H9 (cell line): ENCODE measurements at regions not wholly inside any gene's neighbourhood (a gene's known extent, or its start where the extent isn't known, plus 50 kb on each side); places are given as distances from the start of the nearest gene placed in this dataset.

Source experiments
- DNase-seq: peaks from one replicate; pipeline ENCODE4 v3.0.0-alpha.2; 2017
- H2AFZ ChIP-seq: one replicate; pipeline ENCODE4 v1.6.1; 2013; ENCODE audit warnings: mild to moderate bottlenecking, low read length, control low read depth, moderate library complexity
- H2AK5ac ChIP-seq: 2 replicates; pipeline ENCODE4 v1.6.1; 2013; ENCODE audit warnings: low read length, control low read depth, mixed read lengths; ENCODE audit not compliant: insufficient read length
- H2BK120ac ChIP-seq: one replicate; pipeline ENCODE4 v1.6.1; 2013; ENCODE audit warnings: low read depth, mild to moderate bottlenecking, low read length, control low read depth, inconsistent platforms; ENCODE audit not compliant: poor library complexity, severe bottlenecking
- H2BK12ac ChIP-seq: 2 replicates; pipeline ENCODE4 v1.6.1; 2013; ENCODE audit warnings: low read length, control low read depth, mixed read lengths, low read depth; ENCODE audit not compliant: insufficient read length
- H2BK15ac ChIP-seq: 2 replicates; pipeline ENCODE4 v1.6.1; 2013; ENCODE audit warnings: low read depth, low read length, control low read depth
- H2BK20ac ChIP-seq: one replicate; pipeline ENCODE4 v1.6.1; 2013; ENCODE audit warnings: low read depth, mild to moderate bottlenecking, low read length, control low read depth, inconsistent platforms; ENCODE audit not compliant: poor library complexity, severe bottlenecking
- H2BK5ac ChIP-seq: 2 replicates; pipeline ENCODE4 v1.6.1; 2013; ENCODE audit warnings: low read length, control low read depth, mixed read lengths; ENCODE audit not compliant: insufficient read length
- H3K14ac ChIP-seq: 2 replicates; pipeline ENCODE4 v1.6.1; 2013; ENCODE audit warnings: low read length, control low read depth; ENCODE audit not compliant: insufficient read depth
- H3K18ac ChIP-seq: 2 replicates; pipeline ENCODE4 v1.6.1; 2013; ENCODE audit warnings: low read depth, mild to moderate bottlenecking, mixed read lengths, low read length, control low read depth; ENCODE audit not compliant: insufficient read length
- H3K23ac ChIP-seq: 2 replicates; pipeline ENCODE4 v1.6.1; 2013; ENCODE audit warnings: low read length, control low read depth, mixed read lengths, low read depth; ENCODE audit not compliant: insufficient read length
- H3K23me2 ChIP-seq: 2 replicates; pipeline ENCODE4 v1.6.1; 2013; ENCODE audit warnings: low read depth, mild to moderate bottlenecking, mixed read lengths, low read length, control low read depth; ENCODE audit not compliant: insufficient read length, poor library complexity, severe bottlenecking
- H3K27ac ChIP-seq: 2 replicates; pipeline ENCODE4 v1.5.1; 2013; ENCODE audit warnings: low read length, control low read depth, mixed read lengths, low read depth; ENCODE audit not compliant: insufficient read length
- H3K27me3 ChIP-seq: 2 replicates; pipeline ENCODE4 v1.6.1; 2013; ENCODE audit warnings: low read length, control low read depth, inconsistent platforms; ENCODE audit not compliant: insufficient read depth
- H3K4ac ChIP-seq: 2 replicates; pipeline ENCODE4 v1.6.1; 2013; ENCODE audit warnings: low read depth, mild to moderate bottlenecking, control low read depth, inconsistent platforms, low read length, moderate library complexity
- H3K4me1 ChIP-seq: 2 replicates; pipeline ENCODE4 v1.6.1; 2013; ENCODE audit warnings: low read length, control low read depth, inconsistent platforms; ENCODE audit not compliant: insufficient read depth
- H3K4me2 ChIP-seq: 2 replicates; pipeline ENCODE4 v1.6.1; 2013; ENCODE audit warnings: low read length, control low read depth, mixed read lengths; ENCODE audit not compliant: insufficient read length, insufficient read depth
- H3K56ac ChIP-seq: 2 replicates; pipeline ENCODE4 v1.6.1; 2013; ENCODE audit warnings: low read depth, mild to moderate bottlenecking, mixed read lengths, low read length, control low read depth; ENCODE audit not compliant: insufficient read length
- H3K79me1 ChIP-seq: 2 replicates; pipeline ENCODE4 v1.6.1; 2013; ENCODE audit warnings: low read depth, mild to moderate bottlenecking, moderate library complexity, low read length, control low read depth, inconsistent platforms; ENCODE audit not compliant: insufficient read depth, poor library complexity, severe bottlenecking
- H3K79me2 ChIP-seq: 2 replicates; pipeline ENCODE4 v1.6.1; 2013; ENCODE audit warnings: low read length, control low read depth, inconsistent platforms; ENCODE audit not compliant: insufficient read depth
- H3K9ac ChIP-seq: 2 replicates; pipeline ENCODE4 v1.6.1; 2013; ENCODE audit warnings: low read length, control low read depth, mixed read lengths; ENCODE audit not compliant: insufficient read length; ENCODE audit errors: extremely low read depth
- H3K9me3 ChIP-seq: one replicate; pipeline ENCODE4 v1.6.1; 2013; ENCODE audit warnings: low read depth, low read length, inconsistent platforms; ENCODE audit not compliant: control insufficient read depth
- H3T11ph ChIP-seq: one replicate; pipeline ENCODE4 v1.6.1; 2013; ENCODE audit warnings: mild to moderate bottlenecking, low read length, control low read depth, inconsistent platforms
- H4K20me1 ChIP-seq: one replicate; pipeline ENCODE4 v1.6.1; 2013; ENCODE audit not compliant: control insufficient read depth, insufficient read length, insufficient read depth
- H4K5ac ChIP-seq: 2 replicates; pipeline ENCODE4 v1.6.1; 2013; ENCODE audit warnings: low read depth, mild to moderate bottlenecking, mixed read lengths, low read length, control low read depth; ENCODE audit not compliant: insufficient read length
- H4K8ac ChIP-seq: replicated peaks from 2 replicates; pipeline ENCODE4 v1.6.1; 2013; ENCODE audit warnings: low read length, control low read depth, mixed read lengths, low read depth; ENCODE audit not compliant: insufficient read length
- H4K91ac ChIP-seq: 2 replicates; pipeline ENCODE4 v1.6.1; 2013; ENCODE audit warnings: low read depth, mild to moderate bottlenecking, moderate library complexity, mixed read lengths, low read length, control low read depth; ENCODE audit not compliant: insufficient read length
- H3K27ac Mint-ChIP-seq, 3 experiments: 2 replicates in 2 of 3; 3 replicates in 1 of 3; pipeline ENCODE4 v1.8.0; 2020 to 2021; ENCODE audit warnings: mixed read lengths in 3 of 3, mild to moderate bottlenecking in 1 of 3, moderate library complexity in 1 of 3
- H3K27me3 Mint-ChIP-seq: 2 replicates; pipeline ENCODE4 v1.8.0; 2021; ENCODE audit warnings: low read depth, mild to moderate bottlenecking, moderate library complexity, mixed read lengths
- H3K36me3 Mint-ChIP-seq, 3 experiments: 2 replicates in 2 of 3; 3 replicates in 1 of 3; pipeline ENCODE4 v1.8.0; 2020 to 2021; ENCODE audit warnings: low read depth in 3 of 3, mixed read lengths in 3 of 3; ENCODE audit not compliant: insufficient read depth in 1 of 3
- H3K4me1 Mint-ChIP-seq, 2 experiments: 2 replicates each; pipeline ENCODE4 v1.8.0; 2020; ENCODE audit warnings: mixed read lengths in 2 of 2
- H3K4me3 Mint-ChIP-seq, 2 experiments: 2 replicates in 1 of 2; 3 replicates in 1 of 2; pipeline ENCODE4 v1.8.0; 2020 to 2021; ENCODE audit warnings: mild to moderate bottlenecking in 2 of 2, mixed read lengths in 2 of 2, moderate library complexity in 1 of 2
- H3K9me3 Mint-ChIP-seq, 2 experiments: 2 replicates in 1 of 2; 3 replicates in 1 of 2; pipeline ENCODE4 v1.8.0; 2020; ENCODE audit warnings: mild to moderate bottlenecking in 2 of 2, mixed read lengths in 2 of 2, moderate library complexity in 1 of 2
- TF ChIP-seq, protein P1 (sequence below): fragments of 200-600 bp; sonication (generic); conservative IDR thresholded peaks from 3 replicates; pipeline ENCODE4 v1.8.0; 2021; ENCODE audit warnings: antibody characterized with exemption, mild to moderate bottlenecking

DNA sequence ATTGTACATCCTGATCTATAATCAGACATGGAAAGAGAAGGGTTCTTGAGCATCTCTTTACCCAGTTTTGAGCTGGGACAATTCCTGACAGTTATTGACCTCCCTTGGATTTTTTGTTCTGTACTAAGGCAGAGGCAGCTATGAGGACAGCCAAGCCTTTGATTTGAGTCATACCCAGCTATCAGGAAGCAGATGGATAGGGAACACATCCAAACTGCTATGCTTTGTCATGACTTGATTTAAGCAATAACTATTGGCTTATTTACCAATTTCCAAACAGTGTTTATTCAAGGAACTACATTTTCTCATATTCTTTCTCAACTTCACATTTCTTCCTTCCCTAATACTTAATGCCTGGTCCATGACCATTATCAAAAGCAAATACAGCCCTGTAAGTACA, 396.4 kb upstream of the STEAP1 start:
- Histone ChIP-seq H3K4me2 (no peak overlapping the region), H3K4ac (no peak overlapping the region), H3K56ac (no peak overlapping the region), H3K79me2 (no peaks in the 10 kb centered on the region), H3K18ac (no peak overlapping the region), H2BK5ac (no peak overlapping the region), H4K20me1 (no peaks in the 10 kb centered on the region), H2BK12ac (no peak overlapping the region), H2AK5ac (no peak overlapping the region), H2AFZ (no peak overlapping the region), H2BK15ac (no peak overlapping the region), H4K91ac (no peak overlapping the region), H3K23ac (no peak overlapping the region), H3K27ac (no peak overlapping the region), H2BK120ac (no peak overlapping the region), H3K27me3 (no peaks in the 10 kb centered on the region), H4K5ac (no peak overlapping the region), H3T11ph (no peak overlapping the region), H4K8ac (no peak overlapping the region), H3K14ac (no peak overlapping the region), H3K79me1 (no peaks in the 10 kb centered on the region), H3K9ac (no peak overlapping the region), H2BK20ac (no peak overlapping the region), H3K9me3 (no peaks in the 10 kb centered on the region), H3K23me2 (no peaks in the 10 kb centered on the region), H3K4me1 (no peaks in the 10 kb centered on the region)
- Mint-ChIP-seq H3K27ac (no peak overlapping the region), H3K4me3 (no peak overlapping the region), H3K36me3 (no peaks in the 10 kb centered on the region), H3K9me3 (no peaks in the 10 kb centered on the region), H3K27me3 (no peaks in the 10 kb centered on the region), H3K4me1 (0 out of 4 replicates have a peak, but pooled peaks cover 0 to 2% of the 10 kb centered on the region in 2 experiments)
- TF ChIP-seq, protein P1, sequence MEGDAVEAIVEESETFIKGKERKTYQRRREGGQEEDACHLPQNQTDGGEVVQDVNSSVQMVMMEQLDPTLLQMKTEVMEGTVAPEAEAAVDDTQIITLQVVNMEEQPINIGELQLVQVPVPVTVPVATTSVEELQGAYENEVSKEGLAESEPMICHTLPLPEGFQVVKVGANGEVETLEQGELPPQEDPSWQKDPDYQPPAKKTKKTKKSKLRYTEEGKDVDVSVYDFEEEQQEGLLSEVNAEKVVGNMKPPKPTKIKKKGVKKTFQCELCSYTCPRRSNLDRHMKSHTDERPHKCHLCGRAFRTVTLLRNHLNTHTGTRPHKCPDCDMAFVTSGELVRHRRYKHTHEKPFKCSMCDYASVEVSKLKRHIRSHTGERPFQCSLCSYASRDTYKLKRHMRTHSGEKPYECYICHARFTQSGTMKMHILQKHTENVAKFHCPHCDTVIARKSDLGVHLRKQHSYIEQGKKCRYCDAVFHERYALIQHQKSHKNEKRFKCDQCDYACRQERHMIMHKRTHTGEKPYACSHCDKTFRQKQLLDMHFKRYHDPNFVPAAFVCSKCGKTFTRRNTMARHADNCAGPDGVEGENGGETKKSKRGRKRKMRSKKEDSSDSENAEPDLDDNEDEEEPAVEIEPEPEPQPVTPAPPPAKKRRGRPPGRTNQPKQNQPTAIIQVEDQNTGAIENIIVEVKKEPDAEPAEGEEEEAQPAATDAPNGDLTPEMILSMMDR = no peak
- no peak for DNase-seq
